Spinal cord (tissue), 9 donors: ENCODE measurements at regions not wholly inside any gene's neighbourhood (a gene's known extent, or its start where the extent isn't known, plus 50 kb on each side); places are given as distances from the start of the nearest gene placed in this dataset.

ENCODE experiments used
- DNase-seq, 6 donors: peaks; one replicate each; pipeline versions ENCODE4 v3.0.0 to v3.0.0-alpha.2; 2013 to 2015; ENCODE audit warnings: low spot score in 6 of 6, low read depth in 4 of 6
- H3K27ac ChIP-seq: one replicate; pipeline ENCODE4 v1.5.1; 2013; ENCODE audit warnings: low read depth, low read length, control low read depth
- H3K27me3 ChIP-seq: one replicate; pipeline ENCODE4 v1.6.1; 2013; ENCODE audit warnings: low read length; ENCODE audit not compliant: control insufficient read depth, insufficient read depth
- H3K36me3 ChIP-seq: one replicate; pipeline ENCODE4 v1.6.1; 2013; ENCODE audit warnings: low read length; ENCODE audit not compliant: control insufficient read depth, insufficient read depth
- H3K4me1 ChIP-seq: one replicate; pipeline ENCODE4 v1.6.1; 2013; ENCODE audit warnings: low read length; ENCODE audit not compliant: control insufficient read depth, insufficient read depth
- H3K4me3 ChIP-seq: one replicate; pipeline ENCODE4 v1.5.1; 2013; ENCODE audit warnings: low read depth, low read length, control low read depth
- H3K9me3 ChIP-seq: one replicate; pipeline ENCODE4 v1.6.1; 2013; ENCODE audit warnings: low read length; ENCODE audit not compliant: control insufficient read depth, insufficient read depth
- WGBS: methylation state at CpG from one replicate; pipeline ENCODE4 v1.1.5; 2013; ENCODE audit warnings: missing lambda C conversion rate; ENCODE audit not compliant: insufficient coverage; 5-methylcytosine and 5-hydroxymethylcytosine counted together
- donor health status: healthy.

GRCh38 chr9:4921449-4921848 lies 63.6 kb upstream of the JAK2 start:
- Histone ChIP-seq H3K36me3 (no peaks in the 10 kb centered on the region), H3K27me3 (no peaks in the 10 kb centered on the region), H3K4me3 (no peak overlapping the region), H3K9me3 (no peaks in the 10 kb centered on the region), H3K4me1 (no peaks in the 10 kb centered on the region), H3K27ac (no peak overlapping the region)
- DNase-seq: no peak
- no CpG with 5 or more reads among the region's 1 CpG for WGBS

GRCh38 chr9:4922101-4922500 lies 63.0 kb upstream of the JAK2 start:
- H3K4me1 ChIP-seq: no peaks in the 10 kb centered on the region
- DNase-seq: no peak
- no peak overlapping the region for H3K4me3 ChIP-seq
- no peaks in the 10 kb centered on the region for H3K9me3 ChIP-seq
- H3K27ac ChIP-seq: no peak overlapping the region
- no peaks in the 10 kb centered on the region for H3K27me3 ChIP-seq
- no peaks in the 10 kb centered on the region for H3K36me3 ChIP-seq
- WGBS: 95% methylated on average over 2 of the region's 2 CpGs

DNA sequence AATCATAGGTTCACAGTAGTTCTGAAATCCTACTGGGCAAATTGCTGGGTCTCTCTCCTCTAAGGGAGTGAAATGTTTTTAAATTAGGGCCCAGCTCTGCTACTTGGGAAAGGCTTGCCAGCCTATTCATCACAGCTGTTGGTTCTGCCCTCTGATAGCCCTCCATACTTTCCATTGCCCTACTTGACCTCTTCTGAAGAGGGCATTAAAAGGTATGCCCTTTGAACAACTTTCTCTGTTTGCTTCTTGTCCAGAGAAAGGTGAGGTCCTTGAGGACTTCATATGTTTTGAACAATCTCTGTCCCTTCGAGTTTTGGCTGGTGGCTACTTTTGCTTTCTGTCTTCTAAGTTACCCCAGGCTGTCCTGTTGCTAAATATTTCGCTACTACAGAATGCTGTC lies 62.3 kb upstream of the JAK2 start:
- Histone ChIP-seq H3K4me3 (no peak overlapping the region), H3K27me3 (no peaks in the 10 kb centered on the region), H3K4me1 (no peaks in the 10 kb centered on the region), H3K27ac (no peak overlapping the region), H3K9me3 (no peaks in the 10 kb centered on the region), H3K36me3 (no peaks in the 10 kb centered on the region)
- WGBS: 92% methylated on average over 2 of the region's 2 CpGs
- DNase-seq: no peak

- Histone ChIP-seq H3K4me1 (no peaks in the 10 kb centered on the region), H3K27me3 (no peaks in the 10 kb centered on the region)
- WGBS: no CpG with 5 or more reads among the region's 1 CpG
These were observed 61.9 kb upstream of the JAK2 start for GRCh38 chr9:4923141-4923540.

DNA sequence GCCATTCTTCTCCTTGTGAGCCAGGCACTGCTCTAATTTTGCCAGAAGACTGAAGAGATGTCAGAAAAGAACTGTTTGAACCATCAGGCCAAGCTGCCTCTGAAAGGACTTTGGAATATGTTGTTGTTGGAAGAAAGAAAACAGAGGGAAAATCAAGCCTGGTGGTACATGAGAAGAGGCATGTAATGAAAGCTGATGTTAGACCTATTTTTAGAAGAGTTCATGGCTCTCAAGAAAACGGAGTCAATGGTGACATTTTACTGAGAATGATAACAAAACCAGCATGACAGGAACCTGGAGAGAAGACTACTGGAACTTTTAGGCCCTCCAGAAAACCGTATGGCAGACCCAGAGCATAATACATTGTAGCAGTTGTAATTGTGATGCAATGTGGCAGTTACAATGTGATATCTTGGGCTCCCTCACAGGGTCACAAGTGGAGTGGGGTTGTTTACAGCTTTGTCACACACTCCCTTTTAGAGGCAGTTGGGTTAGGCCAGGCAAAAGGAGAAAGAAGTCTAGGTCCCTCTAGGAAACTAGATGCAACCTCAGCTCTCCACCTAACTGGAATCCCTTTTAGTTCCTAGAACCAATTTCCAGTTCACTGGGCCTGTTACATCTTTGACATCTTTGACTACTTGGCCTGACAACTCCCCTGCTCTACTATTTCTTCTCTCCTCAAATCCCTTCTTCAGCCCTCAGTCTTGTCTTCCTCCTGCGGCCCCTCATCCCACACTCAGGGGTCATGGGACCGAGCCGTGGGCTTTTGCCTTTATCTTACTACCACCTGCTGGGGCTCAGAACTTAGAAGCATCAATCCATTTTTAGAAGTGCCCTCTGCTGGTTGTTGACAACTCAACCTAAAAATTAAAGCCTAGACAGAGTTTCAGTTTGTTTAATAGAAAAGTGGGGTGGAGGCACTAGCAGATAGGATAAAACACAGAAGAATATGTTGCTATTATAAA lies 61.2 kb upstream of the JAK2 start:
- Histone ChIP-seq H3K27me3 (no peaks in the 10 kb centered on the region), H3K4me3 (no peak overlapping the region), H3K36me3 (no peaks in the 10 kb centered on the region), H3K27ac (no peak overlapping the region), H3K4me1 (no peaks in the 10 kb centered on the region), H3K9me3 (no peaks in the 10 kb centered on the region)
- 52% methylated on average over 2 of the region's 5 CpGs for WGBS
- DNase-seq: peak in 1 of 6 donors; percentile 6

More at GRCh38 chr9:4923141-4923540, 61.9 kb upstream of the JAK2 start:
- Histone ChIP-seq H3K27ac (no peak overlapping the region), H3K36me3 (no peaks in the 10 kb centered on the region), H3K9me3 (no peaks in the 10 kb centered on the region), H3K4me3 (no peak overlapping the region)
- no peak for DNase-seq

GRCh38 chr9:4926239-4926638 lies 58.8 kb upstream of the JAK2 start:
- Histone ChIP-seq H3K4me3 (no peak overlapping the region), H3K27me3 (no peaks in the 10 kb centered on the region), H3K27ac (no peak overlapping the region), H3K36me3 (no peaks in the 10 kb centered on the region), H3K9me3 (no peaks in the 10 kb centered on the region), H3K4me1 (no peaks in the 10 kb centered on the region)
- DNase-seq: no peak
- 96% methylated on average over 2 of the region's 2 CpGs for WGBS

DNA sequence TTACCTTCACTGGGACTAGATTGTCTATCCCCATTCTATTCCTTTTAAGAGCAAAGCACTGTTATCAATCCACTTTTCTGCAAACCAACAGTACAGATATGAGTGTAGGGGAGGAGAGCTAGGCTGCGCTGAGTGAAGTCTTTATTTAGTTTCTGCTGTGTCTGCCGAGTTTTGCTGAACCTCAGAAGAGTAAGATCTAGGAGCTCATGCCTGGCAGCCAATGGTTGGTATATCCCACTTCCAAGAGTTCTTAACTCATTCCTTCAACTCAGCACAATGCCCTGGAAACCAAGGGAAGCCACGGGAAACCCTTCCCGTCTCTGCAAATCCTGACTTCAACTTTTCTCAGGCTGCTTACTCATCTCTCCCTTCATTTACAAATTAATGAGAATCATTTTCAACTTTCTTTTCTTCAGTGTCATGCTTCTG lies 58.0 kb upstream of the JAK2 start:
- Histone ChIP-seq H3K4me3 (no peak overlapping the region), H3K36me3 (no peaks in the 10 kb centered on the region), H3K9me3 (no peaks in the 10 kb centered on the region), H3K27me3 (no peaks in the 10 kb centered on the region), H3K27ac (no peak overlapping the region), H3K4me1 (no peaks in the 10 kb centered on the region)
- WGBS: 27% methylated on average over 2 of the region's 4 CpGs
- DNase-seq: no peak

- H3K4me1 ChIP-seq: no peaks in the 10 kb centered on the region
- H3K27ac ChIP-seq: no peak overlapping the region
- DNase-seq: no peak
- H3K36me3 ChIP-seq: no peaks in the 10 kb centered on the region
- WGBS: 100% methylated on average over 5 of the region's 5 CpGs
- H3K27me3 ChIP-seq: no peaks in the 10 kb centered on the region
- no peaks in the 10 kb centered on the region for H3K9me3 ChIP-seq
- no peak overlapping the region for H3K4me3 ChIP-seq
These were observed 57.4 kb upstream of the JAK2 start for GRCh38 chr9:4927701-4928100.

DNA sequence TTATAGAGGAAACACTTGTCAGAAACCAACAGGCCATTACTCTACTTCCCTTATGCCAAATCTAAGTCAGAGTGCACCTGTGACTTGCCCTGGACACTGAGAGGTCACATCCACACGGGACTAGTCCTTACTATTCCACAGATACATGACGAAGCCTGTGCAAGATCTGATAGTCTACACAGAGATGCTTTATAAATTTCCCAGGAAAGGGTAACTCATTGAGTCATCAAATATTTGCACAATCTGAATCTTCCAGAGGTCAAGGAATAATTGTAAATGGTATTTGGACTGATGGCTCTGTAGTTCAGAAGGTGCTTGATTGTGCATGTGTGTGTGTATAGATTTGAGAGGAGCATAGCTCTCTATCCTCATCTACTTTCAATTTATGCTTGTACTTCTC lies 55.2 kb upstream of the JAK2 start:
- Histone ChIP-seq H3K4me1 (no peaks in the 10 kb centered on the region), H3K27me3 (no peaks in the 10 kb centered on the region), H3K4me3 (no peak overlapping the region), H3K36me3 (no peaks in the 10 kb centered on the region), H3K9me3 (no peaks in the 10 kb centered on the region), H3K27ac (no peak overlapping the region)
- WGBS: 64% methylated on average over 2 of the region's 2 CpGs
- no peak for DNase-seq

GRCh38 chr9:4932681-4933080 lies 52.4 kb upstream of the JAK2 start:
- no peaks in the 10 kb centered on the region for H3K9me3 ChIP-seq
- 83% methylated on average over 1 of the region's 4 CpGs for WGBS
- no peaks in the 10 kb centered on the region for H3K27me3 ChIP-seq
- no peaks in the 10 kb centered on the region for H3K4me1 ChIP-seq
- H3K27ac ChIP-seq: no peak overlapping the region
- H3K4me3 ChIP-seq: no peak overlapping the region
- no peaks in the 10 kb centered on the region for H3K36me3 ChIP-seq
- DNase-seq: no peak
